Lower leg skin (tissue), 3 donors: ENCODE measurements at regions not wholly inside any gene's neighbourhood (a gene's known extent, or its start where the extent isn't known, plus 50 kb on each side); places are given as distances from the start of the nearest gene placed in this dataset.

ENCODE experiments used
- POLR2A ChIP-seq, 2 donors: fragments of 450-650 bp; IDR thresholded peaks; one replicate each; pipeline ENCODE4 v1.6.1; 2016 to 2017; ENCODE audit warnings: antibody characterized with exemption in 2 of 2, mild to moderate bottlenecking in 1 of 2, moderate library complexity in 1 of 2
- TF ChIP-seq, protein P1 (sequence below), 3 donors: fragments of 450-650 bp; IDR thresholded peaks; one replicate each; pipeline ENCODE4 v1.5.1; 2016; ENCODE audit warnings: antibody characterized with exemption in 3 of 3, mild to moderate bottlenecking in 3 of 3, moderate library complexity in 2 of 3

DNA sequence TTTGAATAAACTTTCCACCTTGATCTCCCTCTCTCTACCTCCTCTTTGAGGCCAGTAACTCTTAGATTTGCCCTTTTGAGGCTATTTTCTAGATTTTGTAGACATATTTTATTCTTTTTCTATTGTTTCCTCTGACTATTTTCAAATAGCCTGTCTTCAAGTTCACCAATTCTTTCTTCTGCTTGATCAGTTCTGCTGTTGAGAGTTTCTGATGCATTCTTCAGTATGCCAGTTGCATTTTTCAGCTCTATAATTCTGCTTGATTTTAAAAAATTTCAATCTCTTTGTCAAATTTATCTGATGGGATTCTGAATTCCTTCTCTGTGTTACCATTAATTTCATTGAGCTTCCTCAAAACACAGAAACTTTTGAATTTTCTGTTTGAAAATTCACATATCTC lies 257.5 kb downstream of the HAPSTR1 start:
- TF ChIP-seq, protein P1, sequence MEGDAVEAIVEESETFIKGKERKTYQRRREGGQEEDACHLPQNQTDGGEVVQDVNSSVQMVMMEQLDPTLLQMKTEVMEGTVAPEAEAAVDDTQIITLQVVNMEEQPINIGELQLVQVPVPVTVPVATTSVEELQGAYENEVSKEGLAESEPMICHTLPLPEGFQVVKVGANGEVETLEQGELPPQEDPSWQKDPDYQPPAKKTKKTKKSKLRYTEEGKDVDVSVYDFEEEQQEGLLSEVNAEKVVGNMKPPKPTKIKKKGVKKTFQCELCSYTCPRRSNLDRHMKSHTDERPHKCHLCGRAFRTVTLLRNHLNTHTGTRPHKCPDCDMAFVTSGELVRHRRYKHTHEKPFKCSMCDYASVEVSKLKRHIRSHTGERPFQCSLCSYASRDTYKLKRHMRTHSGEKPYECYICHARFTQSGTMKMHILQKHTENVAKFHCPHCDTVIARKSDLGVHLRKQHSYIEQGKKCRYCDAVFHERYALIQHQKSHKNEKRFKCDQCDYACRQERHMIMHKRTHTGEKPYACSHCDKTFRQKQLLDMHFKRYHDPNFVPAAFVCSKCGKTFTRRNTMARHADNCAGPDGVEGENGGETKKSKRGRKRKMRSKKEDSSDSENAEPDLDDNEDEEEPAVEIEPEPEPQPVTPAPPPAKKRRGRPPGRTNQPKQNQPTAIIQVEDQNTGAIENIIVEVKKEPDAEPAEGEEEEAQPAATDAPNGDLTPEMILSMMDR (IDR thresholded peaks at IDR 0.05) = no peak
- no peak for TF ChIP-seq POLR2A (IDR thresholded peaks at IDR 0.05)
